HL-60 (cell line): ENCODE measurements at regions not wholly inside any gene's neighbourhood (a gene's known extent, or its start where the extent isn't known, plus 50 kb on each side); places are given as distances from the start of the nearest gene placed in this dataset.

Experiments
- DNase-seq, 2 experiments: peaks; one replicate each; pipeline ENCODE4 v3.0.0-alpha.2; 2010 to 2020; ENCODE audit warnings: low read depth in 1 of 2, low spot score in 1 of 2
- H3K27ac ChIP-seq: fragments of 250-450 bp; sonication (Bioruptor Pico); replicated peaks from 2 replicates; pipeline ENCODE4 v1.5.1; 2020; ENCODE audit warnings: mild to moderate bottlenecking, moderate library complexity
- H3K27me3 ChIP-seq: fragments of 250-450 bp; sonication (Bioruptor Pico); 2 replicates; pipeline ENCODE4 v1.5.1; 2021; ENCODE audit warnings: mild to moderate bottlenecking, moderate library complexity; ENCODE audit not compliant: insufficient read depth, poor library complexity, severe bottlenecking
- H3K4me3 ChIP-seq: replicated peaks from 2 replicates; pipeline ENCODE4 v1.5.1; 2011; ENCODE audit warnings: mild to moderate bottlenecking, control low read depth, low read length; ENCODE audit not compliant: insufficient read depth
- CTCF ChIP-seq: IDR thresholded peaks from one replicate; pipeline ENCODE4 v1.5.1; 2011; ENCODE audit warnings: low read length, control low read depth, inconsistent platforms; ENCODE audit not compliant: insufficient read depth
- GABPA ChIP-seq: IDR thresholded peaks from 2 replicates; pipeline ENCODE4 v1.6.1; 2012; ENCODE audit warnings: low read depth
- POLR2AphosphoS5 ChIP-seq: IDR thresholded peaks from 2 replicates; pipeline ENCODE4 v1.6.1; 2012; ENCODE audit warnings: low read depth
- SPI1 ChIP-seq: IDR thresholded peaks from 2 replicates; pipeline ENCODE4 v1.6.1; 2012; ENCODE audit warnings: low read depth, mild to moderate bottlenecking, borderline replicate concordance
- TF ChIP-seq, protein P1 (sequence below): IDR thresholded peaks from 2 replicates; pipeline ENCODE4 v1.6.1; 2012; ENCODE audit warnings: low read depth; ENCODE audit not compliant: insufficient replicate concordance

- TF ChIP-seq POLR2AphosphoS5 (no peak), CTCF (no peak), SPI1 (no peak), GABPA (no peak)
- TF ChIP-seq, protein P1, sequence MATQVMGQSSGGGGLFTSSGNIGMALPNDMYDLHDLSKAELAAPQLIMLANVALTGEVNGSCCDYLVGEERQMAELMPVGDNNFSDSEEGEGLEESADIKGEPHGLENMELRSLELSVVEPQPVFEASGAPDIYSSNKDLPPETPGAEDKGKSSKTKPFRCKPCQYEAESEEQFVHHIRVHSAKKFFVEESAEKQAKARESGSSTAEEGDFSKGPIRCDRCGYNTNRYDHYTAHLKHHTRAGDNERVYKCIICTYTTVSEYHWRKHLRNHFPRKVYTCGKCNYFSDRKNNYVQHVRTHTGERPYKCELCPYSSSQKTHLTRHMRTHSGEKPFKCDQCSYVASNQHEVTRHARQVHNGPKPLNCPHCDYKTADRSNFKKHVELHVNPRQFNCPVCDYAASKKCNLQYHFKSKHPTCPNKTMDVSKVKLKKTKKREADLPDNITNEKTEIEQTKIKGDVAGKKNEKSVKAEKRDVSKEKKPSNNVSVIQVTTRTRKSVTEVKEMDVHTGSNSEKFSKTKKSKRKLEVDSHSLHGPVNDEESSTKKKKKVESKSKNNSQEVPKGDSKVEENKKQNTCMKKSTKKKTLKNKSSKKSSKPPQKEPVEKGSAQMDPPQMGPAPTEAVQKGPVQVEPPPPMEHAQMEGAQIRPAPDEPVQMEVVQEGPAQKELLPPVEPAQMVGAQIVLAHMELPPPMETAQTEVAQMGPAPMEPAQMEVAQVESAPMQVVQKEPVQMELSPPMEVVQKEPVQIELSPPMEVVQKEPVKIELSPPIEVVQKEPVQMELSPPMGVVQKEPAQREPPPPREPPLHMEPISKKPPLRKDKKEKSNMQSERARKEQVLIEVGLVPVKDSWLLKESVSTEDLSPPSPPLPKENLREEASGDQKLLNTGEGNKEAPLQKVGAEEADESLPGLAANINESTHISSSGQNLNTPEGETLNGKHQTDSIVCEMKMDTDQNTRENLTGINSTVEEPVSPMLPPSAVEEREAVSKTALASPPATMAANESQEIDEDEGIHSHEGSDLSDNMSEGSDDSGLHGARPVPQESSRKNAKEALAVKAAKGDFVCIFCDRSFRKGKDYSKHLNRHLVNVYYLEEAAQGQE, result no peak
- no peak overlapping the region for H3K4me3 ChIP-seq
Observed at GRCh38 chrX:39721566-39722279, 376.0 kb downstream of the BCOR start.

GRCh38 chrX:39724544-39724943 lies 373.2 kb downstream of the BCOR start:
- Histone ChIP-seq H3K27ac (no peak overlapping the region), H3K4me3 (no peak overlapping the region), H3K27me3 (no peaks in the 10 kb centered on the region)
- DNase-seq, result no peak
- TF ChIP-seq CTCF (no peak), POLR2AphosphoS5 (no peak), GABPA (no peak), SPI1 (no peak)
- TF ChIP-seq, protein P1, result no peak

More at GRCh38 chrX:39721566-39722279, 376.0 kb downstream of the BCOR start:
- no peak overlapping the region for H3K27ac ChIP-seq
- DNase-seq, result no peak
- H3K27me3 ChIP-seq, result no peaks in the 10 kb centered on the region

DNA sequence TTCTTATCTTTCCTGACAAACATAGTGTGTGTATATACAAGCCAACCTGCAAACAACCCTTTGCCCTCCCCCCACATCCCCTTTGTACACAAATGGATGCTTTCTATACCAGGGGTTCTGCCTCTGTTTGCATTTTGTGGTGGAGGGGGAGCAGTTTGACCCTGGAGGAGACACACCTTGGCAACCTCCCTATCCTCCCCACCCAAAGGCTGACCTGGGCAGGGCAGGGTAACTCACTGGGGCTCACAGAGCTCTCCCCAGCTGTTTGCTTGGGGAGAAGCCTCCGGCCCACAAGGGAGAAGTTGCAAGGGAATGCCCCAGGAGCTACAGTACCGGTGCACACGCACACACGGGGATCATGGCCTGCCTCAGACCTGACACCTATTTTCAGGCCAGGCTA lies 372.6 kb downstream of the BCOR start:
- no peak overlapping the region for H3K4me3 ChIP-seq
- TF ChIP-seq SPI1 (no peak), POLR2AphosphoS5 (no peak), CTCF (no peak), GABPA (no peak)
- TF ChIP-seq, protein P1, result no peak
- H3K27ac ChIP-seq, result no peak overlapping the region
- DNase-seq, result no peak
- H3K27me3 ChIP-seq, result no peaks in the 10 kb centered on the region
